ENCODE measurements at regions not wholly inside any gene's neighbourhood (a gene's known extent, or its start where the extent isn't known, plus 50 kb on each side); places are given as distances from the start of the nearest gene placed in this dataset.
A peak's percentile ranks its signal among the peaks of the same experiment; 100 is the strongest.

DNA sequence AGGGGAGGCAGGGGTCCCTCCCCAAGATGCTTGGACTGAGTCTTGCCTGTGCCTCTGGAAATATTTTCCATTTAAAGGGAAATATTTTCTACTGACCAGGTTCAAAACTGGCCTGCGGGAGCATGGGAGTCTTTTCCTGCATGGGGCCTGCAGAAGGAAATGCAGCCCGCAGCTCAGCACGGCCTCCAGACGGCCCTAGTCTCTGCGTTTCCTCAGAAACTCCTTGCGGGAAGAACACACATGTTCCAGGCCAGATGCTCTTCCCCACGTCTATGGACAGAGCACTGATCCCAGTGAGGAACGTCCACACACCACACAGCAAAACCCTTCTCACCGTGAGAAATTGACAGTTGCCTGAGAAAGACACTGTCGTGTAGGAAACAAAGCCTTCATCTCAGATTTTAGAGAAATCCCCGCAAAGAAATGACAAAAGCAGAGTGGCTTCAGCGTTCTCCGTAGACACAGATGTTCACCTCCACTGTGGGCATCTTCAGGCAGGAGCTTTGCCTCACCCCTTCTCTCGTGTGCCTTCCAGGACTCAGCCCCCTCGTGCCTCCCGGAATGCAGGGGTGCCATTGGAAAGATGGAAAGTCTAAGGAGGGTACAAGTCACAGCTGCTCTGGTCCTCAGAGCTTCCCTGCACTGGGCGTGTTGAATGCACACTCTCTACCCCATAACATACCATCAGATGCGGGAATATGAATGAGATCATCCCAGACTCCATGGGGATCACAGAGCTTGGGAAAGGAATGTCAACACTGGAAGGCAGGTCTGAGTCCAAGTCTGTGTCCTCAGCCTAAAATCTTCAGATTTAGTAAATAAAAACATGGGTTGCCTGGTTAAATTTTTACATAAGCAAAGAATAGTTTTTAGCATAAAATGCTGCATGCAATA, 438.7 kb upstream of the SALL3 start:
- H3K27me3 Mint-ChIP-seq (ENCODE audit: low read depth in 3 of 3), result peaks cover 5 to 20% (median 16%) of the 10 kb centered on the region in 3 donors
- H3K9ac ChIP-seq (ENCODE audit: insufficient read depth, low read length, poor library complexity, severe bottlenecking), result no peak overlapping the region
- 91% methylated on average over 15 of the region's 18 CpGs for WGBS (ENCODE audit: insufficient coverage)
- no peak overlapping the region for H3K4me3 ChIP-seq (replicated peaks in 1 of 3; ENCODE audit: low read depth in 2 of 3, low read length in 3 of 3)
- no peak overlapping the region for H3K4me2 ChIP-seq (replicated peaks; ENCODE audit: extremely low read depth, low read length, poor library complexity, severe bottlenecking)
- H3K9me3 Mint-ChIP-seq, result peaks cover 2 to 19% (median 11%) of the 10 kb centered on the region in 7 donors
- TF ChIP-seq, protein P1, sequence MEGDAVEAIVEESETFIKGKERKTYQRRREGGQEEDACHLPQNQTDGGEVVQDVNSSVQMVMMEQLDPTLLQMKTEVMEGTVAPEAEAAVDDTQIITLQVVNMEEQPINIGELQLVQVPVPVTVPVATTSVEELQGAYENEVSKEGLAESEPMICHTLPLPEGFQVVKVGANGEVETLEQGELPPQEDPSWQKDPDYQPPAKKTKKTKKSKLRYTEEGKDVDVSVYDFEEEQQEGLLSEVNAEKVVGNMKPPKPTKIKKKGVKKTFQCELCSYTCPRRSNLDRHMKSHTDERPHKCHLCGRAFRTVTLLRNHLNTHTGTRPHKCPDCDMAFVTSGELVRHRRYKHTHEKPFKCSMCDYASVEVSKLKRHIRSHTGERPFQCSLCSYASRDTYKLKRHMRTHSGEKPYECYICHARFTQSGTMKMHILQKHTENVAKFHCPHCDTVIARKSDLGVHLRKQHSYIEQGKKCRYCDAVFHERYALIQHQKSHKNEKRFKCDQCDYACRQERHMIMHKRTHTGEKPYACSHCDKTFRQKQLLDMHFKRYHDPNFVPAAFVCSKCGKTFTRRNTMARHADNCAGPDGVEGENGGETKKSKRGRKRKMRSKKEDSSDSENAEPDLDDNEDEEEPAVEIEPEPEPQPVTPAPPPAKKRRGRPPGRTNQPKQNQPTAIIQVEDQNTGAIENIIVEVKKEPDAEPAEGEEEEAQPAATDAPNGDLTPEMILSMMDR (IDR thresholded peaks at IDR 0.05), result no peak
- H3K36me3 ChIP-seq (replicated peaks in 1 of 2; ENCODE audit: control insufficient read depth in 1 of 2, insufficient read depth in 2 of 2, low read length in 2 of 2), result no peaks in the 10 kb centered on the region
- no peak overlapping the region for H3K27ac ChIP-seq (ENCODE audit: low read depth in 1 of 2, low read length in 2 of 2)
- H3K79me2 ChIP-seq (ENCODE audit: insufficient read depth, low read length), result no peaks in the 10 kb centered on the region
- intact Hi-C loops (cut with micrococcal nuclease), result no loop called here
- H3K36me3 Mint-ChIP-seq, result no peaks in the 10 kb centered on the region
- no peak overlapping the region for H3K4me3 Mint-ChIP-seq
- peaks cover 0 to 6% of the 10 kb centered on the region in 2 donors for H3K27me3 ChIP-seq (ENCODE audit: control insufficient read depth in 2 of 2, insufficient read depth in 2 of 2, low read length in 2 of 2)
- H3K27ac Mint-ChIP-seq, result peak overlapping the region in 1 of 7 donors; percentile 22
- H2AFZ ChIP-seq (ENCODE audit: insufficient read depth, low read depth, low read length, poor library complexity, severe bottlenecking), result no peak overlapping the region
- H3K4me1 Mint-ChIP-seq, result peaks cover 33% of the 10 kb centered on the region
- DNase-seq, result no peak
- H3K4me1 ChIP-seq (ENCODE audit: control insufficient read depth in 1 of 2, insufficient read depth in 2 of 2, low read length in 2 of 2), result peaks cover 28 to 32% of the 10 kb centered on the region in 2 donors
- no peaks in the 10 kb centered on the region for H4K20me1 ChIP-seq (ENCODE audit: insufficient read depth, low read length)
- peaks cover 0 to 21% of the 10 kb centered on the region in 2 donors for H3K9me3 ChIP-seq (replicated peaks in 1 of 2; ENCODE audit: control insufficient read depth in 1 of 2, insufficient read depth in 1 of 2, low read length in 2 of 2)

DNA sequence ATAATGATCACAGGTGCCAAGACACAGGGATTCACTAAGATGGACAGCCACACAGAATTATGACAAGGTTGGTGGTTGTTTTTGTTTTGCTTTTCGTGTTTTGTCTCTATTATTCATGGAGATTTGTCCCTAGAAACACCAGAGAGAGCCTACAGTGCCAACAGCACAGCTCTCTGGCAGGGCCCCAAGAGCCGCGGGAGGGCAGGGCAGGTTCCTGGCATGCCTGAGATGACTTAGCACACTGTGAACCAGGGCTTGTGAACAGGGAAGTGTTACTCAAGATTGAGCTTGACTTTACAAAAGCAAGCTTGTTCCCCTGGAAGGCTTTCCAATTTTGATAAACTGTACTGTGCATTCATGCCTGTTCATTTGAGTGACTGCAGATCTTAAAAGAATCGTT, 437.4 kb upstream of the SALL3 start:
- 3% methylated on average over 4 of the region's 4 CpGs for WGBS (ENCODE audit: insufficient coverage)
- DNase-seq, result peak; percentile 7 to 11 (median 10)

More for the DNA sequence above, 437.4 kb upstream of the SALL3 start:
- H3K27me3 ChIP-seq (ENCODE audit: control insufficient read depth in 2 of 2, insufficient read depth in 2 of 2, low read length in 2 of 2), result peaks cover 0 to 3% of the 10 kb centered on the region in 2 donors
- Mint-ChIP-seq H3K4me3 (peak overlapping the region in 1 of 2 donors; percentile 59), H3K36me3 (no peaks in the 10 kb centered on the region), H3K9me3 (peaks cover 2 to 19% (median 14%) of the 10 kb centered on the region in 7 donors), H3K4me1 (peaks cover 33% of the 10 kb centered on the region), H3K27ac (peak overlapping the region in 2 of 7 donors; percentile 0 to 80), H3K27me3 (ENCODE audit: low read depth in 3 of 3) (peaks cover 2 to 14% (median 9%) of the 10 kb centered on the region in 3 donors)
- H3K9ac ChIP-seq (ENCODE audit: insufficient read depth, low read length, poor library complexity, severe bottlenecking), result no peak overlapping the region
- H2AFZ ChIP-seq (ENCODE audit: insufficient read depth, low read depth, low read length, poor library complexity, severe bottlenecking), result no peak overlapping the region
- TF ChIP-seq, protein P1 (IDR thresholded peaks at IDR 0.05), result no peak
- H3K4me2 ChIP-seq (replicated peaks; ENCODE audit: extremely low read depth, low read length, poor library complexity, severe bottlenecking), result no peak overlapping the region
- no peaks in the 10 kb centered on the region for H3K36me3 ChIP-seq (replicated peaks in 1 of 2; ENCODE audit: control insufficient read depth in 1 of 2, insufficient read depth in 2 of 2, low read length in 2 of 2)
- H3K27ac ChIP-seq (ENCODE audit: low read depth in 1 of 2, low read length in 2 of 2), result no peak overlapping the region
- peaks cover 28 to 32% of the 10 kb centered on the region in 2 donors for H3K4me1 ChIP-seq (ENCODE audit: control insufficient read depth in 1 of 2, insufficient read depth in 2 of 2, low read length in 2 of 2)
- intact Hi-C loops (cut with micrococcal nuclease), result no loop called here
- H4K20me1 ChIP-seq (ENCODE audit: insufficient read depth, low read length), result no peaks in the 10 kb centered on the region
- no peaks in the 10 kb centered on the region for H3K79me2 ChIP-seq (ENCODE audit: insufficient read depth, low read length)
- peaks cover 0 to 21% of the 10 kb centered on the region in 2 donors for H3K9me3 ChIP-seq (replicated peaks in 1 of 2; ENCODE audit: control insufficient read depth in 1 of 2, insufficient read depth in 1 of 2, low read length in 2 of 2)
- H3K4me3 ChIP-seq (replicated peaks in 1 of 3; ENCODE audit: low read depth in 2 of 3, low read length in 3 of 3), result peak overlapping the region in 1 of 3 experiments; percentile 7
